ENCODE measurements at regions not wholly inside any gene's neighbourhood (a gene's known extent, or its start where the extent isn't known, plus 50 kb on each side); places are given as distances from the start of the nearest gene placed in this dataset.
"Not testable (repeated sequence)": the region's sequence is repeated elsewhere in the genome, so short reads cannot be mapped to it uniquely, and the experiment has no call there.

DNA sequence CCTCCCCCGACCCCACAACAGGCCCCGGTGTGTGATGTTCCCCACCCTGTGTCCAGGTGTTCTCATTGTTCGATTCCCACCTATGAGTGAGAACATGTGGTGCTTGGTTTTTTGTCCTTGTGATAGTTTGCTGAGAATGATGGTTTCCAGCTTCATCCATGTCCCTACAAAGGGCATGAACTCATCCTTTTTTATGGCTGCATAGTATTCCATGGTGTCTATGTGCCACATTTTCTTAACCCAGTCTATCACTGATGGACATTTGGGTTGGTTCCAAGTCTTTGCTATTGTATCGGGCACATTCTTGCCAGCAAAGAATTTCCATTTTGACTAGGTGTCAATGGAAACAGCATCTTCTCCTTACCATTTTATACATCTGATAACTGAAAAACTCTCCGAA is 152.1 kb upstream of the IRF2BP2 start:
- H3K4me3 ChIP-seq; H3K36me3 ChIP-seq (ENCODE audit: control insufficient read depth, insufficient read depth, low read length); H3K4me2 ChIP-seq (ENCODE audit: insufficient read depth, low read length); H3K27me3 ChIP-seq (ENCODE audit: control insufficient read depth in 2 of 2, insufficient read depth in 2 of 2, low read length in 2 of 2); H3K27ac ChIP-seq (ENCODE audit: extremely low read depth, low read depth, low read length); H2AFZ ChIP-seq (ENCODE audit: low read depth, low read length); H3K9me3 ChIP-seq (replicated peaks; ENCODE audit: control insufficient read depth, insufficient read depth, low read depth, low read length); POLR2A ChIA-PET; H3K4me1 ChIP-seq (replicated peaks in 1 of 2; ENCODE audit: control insufficient read depth in 2 of 2, insufficient read depth in 2 of 2, low read length in 2 of 2); CTCF ChIA-PET (ENCODE audit: low intra/inter-chr PET ratio); BruUV-seq (replicated peaks); H3K9me1 ChIP-seq (ENCODE audit: control insufficient read depth, insufficient read depth, low read length); H3K9ac ChIP-seq (ENCODE audit: insufficient read depth in 1 of 2, low read depth in 2 of 2, low read length in 2 of 2); DNase-seq (ENCODE audit: extremely low read depth in 1 of 4, low spot score in 3 of 4); in situ Hi-C loops (cut with MboI); ATAC-seq; FAIRE-seq; intact Hi-C loops (cut with micrococcal nuclease); H3K79me2 ChIP-seq (ENCODE audit: control insufficient read depth, insufficient read depth, low read length); H4K20me1 ChIP-seq (replicated peaks; ENCODE audit: control insufficient read depth, insufficient read depth, low read length): not testable (repeated sequence)
- 47% methylated on average over 5 of the region's 5 CpGs for WGBS (ENCODE audit: insufficient coverage, low coverage, missing lambda C conversion rate)
- TF ChIP-seq ZNF146 (CRISPR knock-in tag; IDR thresholded peaks at IDR 0.05; ENCODE audit: unreplicated experiment) = peak; percentile 93
- TF ChIP-seq SMARCA5 (IDR thresholded peaks at IDR 0.05) = 0 out of 2 replicates have a peak, but pooled peaks have one; percentile 21
- 0 out of 2 replicates have a peak, but pooled peaks have one; percentile 18 for TF ChIP-seq CBX1 (IDR thresholded peaks at IDR 0.05; ENCODE audit: low read depth)
- TF ChIP-seq BCOR (IDR thresholded peaks at IDR 0.05) = peak; percentile 73; the same call in 1 of the 2 replicates
- TF ChIP-seq KDM1A (IDR thresholded peaks at IDR 0.05) = peak; percentile 50 to 66

GRCh38 chr1:234760303-234760723 is 150.3 kb upstream of the IRF2BP2 start:
- Histone ChIP-seq H3K36me3 (ENCODE audit: control insufficient read depth, insufficient read depth, low read length) (no peaks in the 10 kb centered on the region), H3K9ac (ENCODE audit: insufficient read depth in 1 of 2, low read depth in 2 of 2, low read length in 2 of 2) (peak overlapping the region in 1 of 2 experiments; percentile 61; a peak in 2 of 4 replicates), H3K9me1 (ENCODE audit: control insufficient read depth, insufficient read depth, low read length) (no peaks in the 10 kb centered on the region), H4K20me1 (replicated peaks; ENCODE audit: control insufficient read depth, insufficient read depth, low read length) (no peaks in the 10 kb centered on the region), H2AFZ (ENCODE audit: low read depth, low read length) (peak overlapping the region; percentile 78), H3K9me3 (replicated peaks; ENCODE audit: control insufficient read depth, insufficient read depth, low read depth, low read length) (no peaks in the 10 kb centered on the region), H3K4me3 (no peak overlapping the region), H3K4me1 (replicated peaks in 1 of 2; ENCODE audit: control insufficient read depth in 2 of 2, insufficient read depth in 2 of 2, low read length in 2 of 2) (peaks cover 11 to 21% of the 10 kb centered on the region in 2 experiments; a peak in 4 of 5 replicates), H3K79me2 (ENCODE audit: control insufficient read depth, insufficient read depth, low read length) (no peaks in the 10 kb centered on the region), H3K27ac (ENCODE audit: extremely low read depth, low read depth, low read length) (no peak overlapping the region), H3K27me3 (ENCODE audit: control insufficient read depth in 2 of 2, insufficient read depth in 2 of 2, low read length in 2 of 2) (peaks cover 0 to 9% of the 10 kb centered on the region in 2 experiments; a peak in 1 of 5 replicates), H3K4me2 (ENCODE audit: insufficient read depth, low read length) (no peak overlapping the region)
- peak in 1 of 4 experiments; percentile 29 for DNase-seq (ENCODE audit: extremely low read depth in 1 of 4, low spot score in 3 of 4)
- ChIA-PET CTCF (ENCODE audit: low intra/inter-chr PET ratio) (no interaction called here), POLR2A (interaction anchor here (0.6 to 1.3 kb wide), 2 partner anchors 11 to 144 kb away, joined by 3 to 4 read pairs; no protein-coding TSS in a partner anchor)
- WGBS (ENCODE audit: insufficient coverage, low coverage, missing lambda C conversion rate) = 60% methylated on average over 6 of the region's 6 CpGs
- peak; percentile 15; the same call in 2 of the 3 replicates for ATAC-seq
- no peak for FAIRE-seq
- intact Hi-C loops (cut with micrococcal nuclease) (no loop called here), in situ Hi-C loops (cut with MboI) (no loop called here)
- no TSS peak for BruUV-seq (replicated peaks)
- no peak for TF ChIP-seq CBFA2T2 (conservative IDR thresholded peaks at IDR 0.05)
- peak in 1 of 2 experiments; percentile 37; a peak in 2 of 4 replicates for TF ChIP-seq TRIM24 (IDR thresholded peaks at IDR 0.05)
- TF ChIP-seq THRB (CRISPR knock-in tag; conservative IDR thresholded peaks at IDR 0.05) = 0 out of 2 replicates have a peak, but pooled peaks have one; percentile 8
- TF ChIP-seq NCOA1 (IDR thresholded peaks at IDR 0.05; ENCODE audit: low read depth) = no peak
- TF ChIP-seq ZNF639 (CRISPR knock-in tag; conservative IDR thresholded peaks at IDR 0.05 in 1 of 2, IDR thresholded peaks at IDR 0.05 in 1 of 2) = peak in 1 of 2 experiments; percentile 32; a peak in 1 of 4 replicates
- no peak for TF ChIP-seq SAFB (IDR thresholded peaks at IDR 0.05; ENCODE audit: borderline replicate concordance, low read depth, low read length)
- no peak for TF ChIP-seq ARID3A (IDR thresholded peaks at IDR 0.05; ENCODE audit: borderline replicate concordance, low read depth, low read length)
- TF ChIP-seq SIN3B (IDR thresholded peaks at IDR 0.05; ENCODE audit: low read depth) = no peak

Measured in K562 (cell line).